Prostate gland (tissue), 2 donors: ENCODE measurements at regions not wholly inside any gene's neighbourhood (a gene's known extent, or its start where the extent isn't known, plus 50 kb on each side); places are given as distances from the start of the nearest gene placed in this dataset.

ENCODE experiments used
- DNase-seq: peaks from one replicate; pipeline ENCODE4 v3.0.0-alpha.2; 2019; ENCODE audit warnings: low spot score
- H3K27ac ChIP-seq, 2 donors: fragments of 200-600 bp; sonication (generic); 2 replicates each; pipeline ENCODE4 v1.5.1; 2017 to 2019
- H3K27me3 ChIP-seq: fragments of 200-600 bp; sonication (generic); replicated peaks from 2 replicates; pipeline ENCODE4 v1.5.1; 2019; ENCODE audit not compliant: insufficient read depth
- H3K36me3 ChIP-seq, 2 donors: fragments of 200-600 bp; sonication (generic); 1 replicate in 1 of 2; 2 replicates in 1 of 2; pipeline versions ENCODE4 v1.5.1 to v1.8.1; 2017 to 2019
- H3K4me1 ChIP-seq: fragments of 200-600 bp; sonication (generic); replicated peaks from 2 replicates; pipeline ENCODE4 v1.5.1; 2019
- H3K4me3 ChIP-seq, 2 donors: fragments of 200-600 bp; sonication (generic); 2 replicates each; pipeline ENCODE4 v1.5.1; 2017 to 2019
- H3K9me3 ChIP-seq: fragments of 200-600 bp; sonication (generic); 2 replicates; pipeline ENCODE4 v1.5.1; 2017
- CTCF ChIP-seq, 4 experiments: fragments of 200-600 bp in 2 of 4; fragments of 450-650 bp in 2 of 4; sonication (generic) in 2 of 4; IDR thresholded peaks; 1 replicate in 3 of 4; 2 replicates in 1 of 4; pipeline ENCODE4 v1.5.1; 2016 to 2019; ENCODE audit warnings: antibody characterized with exemption in 4 of 4, mild to moderate bottlenecking in 2 of 4, moderate library complexity in 2 of 4
- POLR2A ChIP-seq: fragments of 450-650 bp; IDR thresholded peaks from one replicate; pipeline ENCODE4 v1.6.1; 2016; ENCODE audit warnings: antibody characterized with exemption, mild to moderate bottlenecking
- POLR2AphosphoS5 ChIP-seq: sonication (generic); formaldehyde crosslinking; IDR thresholded peaks from one replicate; pipeline ENCODE4 v1.6.1; 2017; ENCODE audit warnings: antibody characterized with exemption
- WGBS: methylation state at CpG from one replicate; pipeline ENCODE4 v1.1.5; 2018; 5-methylcytosine and 5-hydroxymethylcytosine counted together
- intact Hi-C: fragments of 100-400 bp; cut with DNase I; formaldehyde crosslinking; loops from one replicate; pipeline ENCODE4 v1.14.2; 2022

- H3K9me3 ChIP-seq = no peaks in the 10 kb centered on the region
- no peak for TF ChIP-seq POLR2AphosphoS5
- TF ChIP-seq CTCF (IDR thresholded peaks at IDR 0.05) = no peak
- no peak for TF ChIP-seq POLR2A
- WGBS = 83% methylated on average over 4 of the region's 4 CpGs
These were observed 273.6 kb upstream of the PITRM1 start for GRCh38 chr10:3446221-3446620.

GRCh38 chr10:3445648-3446047 is 273.1 kb upstream of the PITRM1 start:
- WGBS = 86% methylated on average over 4 of the region's 4 CpGs
- H3K4me3 ChIP-seq = no peak overlapping the region
- H3K9me3 ChIP-seq = no peaks in the 10 kb centered on the region
- no peaks in the 10 kb centered on the region for H3K27me3 ChIP-seq
- H3K4me1 ChIP-seq = no peaks in the 10 kb centered on the region
- intact Hi-C loops = no loop called here
- TF ChIP-seq POLR2AphosphoS5 (no peak), CTCF (IDR thresholded peaks at IDR 0.05) (no peak), POLR2A (no peak)
- H3K27ac ChIP-seq = no peak overlapping the region
- no peaks in the 10 kb centered on the region for H3K36me3 ChIP-seq
- DNase-seq = no peak

More at GRCh38 chr10:3446221-3446620, 273.6 kb upstream of the PITRM1 start:
- Histone ChIP-seq H3K4me3 (no peak overlapping the region), H3K27me3 (no peaks in the 10 kb centered on the region), H3K36me3 (no peaks in the 10 kb centered on the region), H3K27ac (no peak overlapping the region), H3K4me1 (no peaks in the 10 kb centered on the region)
- intact Hi-C loops = no loop called here
- DNase-seq = no peak

- Histone ChIP-seq H3K27ac (no peak overlapping the region), H3K4me1 (no peaks in the 10 kb centered on the region), H3K27me3 (no peaks in the 10 kb centered on the region), H3K4me3 (no peak overlapping the region), H3K36me3 (no peaks in the 10 kb centered on the region), H3K9me3 (no peaks in the 10 kb centered on the region)
- DNase-seq = no peak
- TF ChIP-seq POLR2A (no peak), POLR2AphosphoS5 (no peak), CTCF (IDR thresholded peaks at IDR 0.05) (no peak)
- intact Hi-C loops = no loop called here
- 88% methylated on average over 8 of the region's 8 CpGs for WGBS
These were observed 269.9 kb upstream of the PITRM1 start for GRCh38 chr10:3442451-3442990.

- no peak for DNase-seq
- no peak for TF ChIP-seq CTCF (IDR thresholded peaks at IDR 0.05)
- no peak for TF ChIP-seq POLR2A
- TF ChIP-seq POLR2AphosphoS5 = no peak
- no peaks in the 10 kb centered on the region for H3K36me3 ChIP-seq
- H3K27me3 ChIP-seq = no peaks in the 10 kb centered on the region
- no peak overlapping the region for H3K4me3 ChIP-seq
- no peaks in the 10 kb centered on the region for H3K4me1 ChIP-seq
- intact Hi-C loops = no loop called here
- no peak overlapping the region for H3K27ac ChIP-seq
- H3K9me3 ChIP-seq = no peaks in the 10 kb centered on the region
These were observed 266.6 kb upstream of the PITRM1 start for GRCh38 chr10:3439183-3439582.

GRCh38 chr10:3438606-3439005 is 266.0 kb upstream of the PITRM1 start:
- H3K36me3 ChIP-seq = no peaks in the 10 kb centered on the region
- H3K4me3 ChIP-seq = no peak overlapping the region
- no peak for DNase-seq
- H3K27ac ChIP-seq = no peak overlapping the region
- H3K9me3 ChIP-seq = no peaks in the 10 kb centered on the region
- TF ChIP-seq CTCF (IDR thresholded peaks at IDR 0.05) = no peak
- TF ChIP-seq POLR2AphosphoS5 = no peak
- no peak for TF ChIP-seq POLR2A
- intact Hi-C loops = no loop called here
- no peaks in the 10 kb centered on the region for H3K27me3 ChIP-seq
- WGBS = 97% methylated on average over 4 of the region's 4 CpGs
- H3K4me1 ChIP-seq = no peaks in the 10 kb centered on the region
